H1 (cell line): ENCODE measurements at regions not wholly inside any gene's neighbourhood (a gene's known extent, or its start where the extent isn't known, plus 50 kb on each side); places are given as distances from the start of the nearest gene placed in this dataset.

Source experiments
- BCL11A ChIP-seq, 2 experiments: IDR thresholded peaks; one replicate each; pipeline ENCODE4 v1.6.1; 2011; ENCODE audit warnings: low read depth in 2 of 2, low read length in 2 of 2, mild to moderate bottlenecking in 2 of 2
- NRF1 ChIP-seq: IDR thresholded peaks from 2 replicates; pipeline ENCODE4 v1.6.1; 2011; ENCODE audit warnings: mild to moderate bottlenecking, low read depth, low read length, improper control_type of control experiment
- RNF2 ChIP-seq: fragments of 200-900, 300-1000 bp; sonication (generic); IDR thresholded peaks from 2 replicates; pipeline ENCODE4 v1.7.1; 2016; ENCODE audit warnings: borderline replicate concordance, low read depth, mild to moderate bottlenecking, antibody characterized with exemption, low read length; ENCODE audit not compliant: poor library complexity, severe bottlenecking; ENCODE audit errors: missing control alignments
- SAP30 ChIP-seq: fragments of 300-600 bp; sonication (generic); IDR thresholded peaks from 2 replicates; pipeline ENCODE4 v1.7.1; 2012; ENCODE audit warnings: low read length, moderate library complexity, mild to moderate bottlenecking, inconsistent platforms; ENCODE audit not compliant: insufficient read depth, insufficient replicate concordance
- TEAD4 ChIP-seq: IDR thresholded peaks from 2 replicates; pipeline ENCODE4 v1.6.1; 2012; ENCODE audit warnings: low read depth, low read length, inconsistent platforms, mixed read lengths
- YY1 ChIP-seq: IDR thresholded peaks from 2 replicates; pipeline ENCODE4 v1.6.1; 2011; ENCODE audit warnings: low read depth, mild to moderate bottlenecking, low read length
- ZNF274 ChIP-seq: IDR thresholded peaks from 2 replicates; pipeline ENCODE4 v1.7.0; 2012; ENCODE audit warnings: low read length, borderline replicate concordance; ENCODE audit errors: extremely low read depth
- TF ChIP-seq, protein P1 (sequence below): IDR thresholded peaks from 2 replicates; pipeline ENCODE4 v1.6.1; 2011; ENCODE audit warnings: low read length, improper control_type of control experiment

DNA sequence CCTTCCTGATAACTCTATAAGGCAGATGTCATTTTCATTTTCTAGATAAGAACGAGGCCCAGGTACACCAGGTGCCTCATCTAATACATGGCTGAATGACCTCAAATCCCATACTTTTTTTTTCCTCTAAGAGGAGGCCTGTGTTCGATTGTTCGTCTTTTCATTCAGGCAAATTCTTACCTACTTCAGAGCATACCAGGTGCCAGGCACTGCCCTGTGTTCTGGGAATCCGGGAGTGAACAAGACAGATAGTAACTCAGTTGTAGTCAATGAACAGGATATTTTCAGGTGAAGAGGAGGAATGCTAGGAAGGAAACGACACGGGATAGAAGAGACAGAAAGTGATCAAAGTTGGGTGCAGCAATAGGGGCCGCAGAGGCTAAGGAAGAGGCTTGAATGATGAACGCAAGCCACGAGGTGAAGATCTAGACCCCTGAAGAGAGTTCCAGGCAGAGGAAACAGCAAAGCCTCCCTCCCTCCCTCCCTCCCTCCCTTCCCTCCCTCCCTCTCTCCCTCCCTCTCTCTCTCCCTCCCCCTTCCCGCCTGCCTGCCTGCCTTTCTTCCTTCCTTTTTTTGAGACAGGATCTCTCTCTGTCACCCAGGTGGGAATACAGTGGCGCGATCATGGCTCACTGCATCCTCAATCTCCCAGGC, 150.1 kb upstream of the ZNF217 start (continued):
- TF ChIP-seq, protein P1, sequence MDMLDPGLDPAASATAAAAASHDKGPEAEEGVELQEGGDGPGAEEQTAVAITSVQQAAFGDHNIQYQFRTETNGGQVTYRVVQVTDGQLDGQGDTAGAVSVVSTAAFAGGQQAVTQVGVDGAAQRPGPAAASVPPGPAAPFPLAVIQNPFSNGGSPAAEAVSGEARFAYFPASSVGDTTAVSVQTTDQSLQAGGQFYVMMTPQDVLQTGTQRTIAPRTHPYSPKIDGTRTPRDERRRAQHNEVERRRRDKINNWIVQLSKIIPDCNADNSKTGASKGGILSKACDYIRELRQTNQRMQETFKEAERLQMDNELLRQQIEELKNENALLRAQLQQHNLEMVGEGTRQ: no peak
- TF ChIP-seq TEAD4 (no peak), SAP30 (no peak), RNF2 (no peak), NRF1 (no peak), YY1 (no peak), ZNF274 (no peak), BCL11A (IDR thresholded peaks at IDR 0.05; ENCODE audit: low read depth in 2 of 2, low read length in 2 of 2) (no peak)
